GM04504 (cell line): ENCODE measurements at regions not wholly inside any gene's neighbourhood (a gene's known extent, or its start where the extent isn't known, plus 50 kb on each side); places are given as distances from the start of the nearest gene placed in this dataset.
"Not testable (repeated sequence)": the region's sequence is repeated elsewhere in the genome, so short reads cannot be mapped to it uniquely, and the experiment has no call there.

Experiments
- DNase-seq: peaks from one replicate; pipeline ENCODE4 v3.0.0-alpha.2; 2012; ENCODE audit warnings: low read depth

DNA sequence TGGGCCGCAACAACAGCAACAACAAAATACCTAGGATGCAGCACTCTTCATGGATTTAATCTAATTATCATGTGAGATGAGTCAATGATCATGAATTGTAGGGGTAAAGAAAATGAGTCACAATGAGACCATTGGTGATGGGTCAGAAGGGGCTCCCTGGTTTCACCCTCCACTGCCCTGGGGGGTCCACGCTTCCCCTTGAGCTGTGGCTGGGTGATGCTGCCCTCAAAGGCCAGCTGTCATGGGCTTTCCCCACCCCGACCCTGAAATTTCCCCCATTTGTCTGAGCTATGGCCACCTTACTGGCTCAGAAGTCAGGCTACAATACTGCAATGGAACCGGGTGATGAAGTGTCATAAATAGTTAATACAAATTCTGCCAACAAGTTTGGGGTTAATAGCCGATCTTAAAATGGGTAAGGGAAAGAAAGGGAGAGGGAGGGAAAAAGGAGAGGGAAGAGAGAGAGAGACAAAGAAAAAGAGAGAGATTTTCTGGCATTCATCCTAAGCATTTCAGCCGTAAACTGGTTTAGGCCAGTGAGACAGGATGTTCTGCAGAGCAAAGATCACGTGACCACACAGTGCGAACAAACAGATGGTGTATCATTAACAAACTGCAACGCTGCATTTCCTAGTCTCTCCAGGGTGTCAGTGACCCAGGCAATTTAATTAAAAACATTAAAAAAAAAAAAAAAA is 143.4 kb upstream of the ERRFI1 start:
- peak; percentile 63 for DNase-seq

DNA sequence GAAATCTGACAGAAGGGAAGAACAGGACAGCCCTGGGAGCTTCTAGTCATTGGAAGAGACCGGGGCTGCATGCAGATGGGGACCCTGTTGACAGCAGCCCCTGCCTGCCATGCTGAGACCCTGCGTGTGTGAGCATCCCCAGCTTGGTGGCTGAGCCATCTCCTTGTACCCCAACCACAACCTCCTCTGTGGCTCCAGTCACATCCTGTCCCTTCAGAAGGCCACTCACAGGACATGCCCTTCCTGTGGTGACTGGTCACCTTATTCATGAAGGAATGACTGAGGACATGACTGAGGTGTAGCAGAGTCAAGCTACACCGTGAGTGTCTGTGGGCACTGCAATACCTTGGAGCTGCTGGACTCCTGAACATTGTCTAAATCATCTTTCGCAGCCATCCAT is 141.8 kb upstream of the ERRFI1 start:
- no peak for DNase-seq

DNA sequence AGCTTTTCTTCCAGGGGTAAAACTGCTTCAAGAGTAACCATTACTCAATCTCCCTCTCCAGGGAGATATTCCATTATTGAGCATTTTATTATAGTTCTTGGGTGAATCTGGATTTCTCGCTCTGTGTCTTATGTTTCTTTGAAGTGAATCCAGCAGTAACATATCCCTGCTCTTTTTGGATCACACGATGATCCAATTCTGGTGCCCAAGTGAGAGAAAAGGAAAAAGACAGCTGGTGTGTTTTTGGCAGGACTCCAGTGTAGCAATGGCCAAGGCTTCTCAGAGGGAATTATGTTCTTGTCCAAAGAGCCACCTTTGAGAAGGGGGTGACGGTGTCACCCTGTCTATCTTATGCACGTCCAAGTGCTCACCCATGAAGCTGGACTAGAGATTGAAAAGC is 140.3 kb upstream of the ERRFI1 start:
- DNase-seq: no peak

DNA sequence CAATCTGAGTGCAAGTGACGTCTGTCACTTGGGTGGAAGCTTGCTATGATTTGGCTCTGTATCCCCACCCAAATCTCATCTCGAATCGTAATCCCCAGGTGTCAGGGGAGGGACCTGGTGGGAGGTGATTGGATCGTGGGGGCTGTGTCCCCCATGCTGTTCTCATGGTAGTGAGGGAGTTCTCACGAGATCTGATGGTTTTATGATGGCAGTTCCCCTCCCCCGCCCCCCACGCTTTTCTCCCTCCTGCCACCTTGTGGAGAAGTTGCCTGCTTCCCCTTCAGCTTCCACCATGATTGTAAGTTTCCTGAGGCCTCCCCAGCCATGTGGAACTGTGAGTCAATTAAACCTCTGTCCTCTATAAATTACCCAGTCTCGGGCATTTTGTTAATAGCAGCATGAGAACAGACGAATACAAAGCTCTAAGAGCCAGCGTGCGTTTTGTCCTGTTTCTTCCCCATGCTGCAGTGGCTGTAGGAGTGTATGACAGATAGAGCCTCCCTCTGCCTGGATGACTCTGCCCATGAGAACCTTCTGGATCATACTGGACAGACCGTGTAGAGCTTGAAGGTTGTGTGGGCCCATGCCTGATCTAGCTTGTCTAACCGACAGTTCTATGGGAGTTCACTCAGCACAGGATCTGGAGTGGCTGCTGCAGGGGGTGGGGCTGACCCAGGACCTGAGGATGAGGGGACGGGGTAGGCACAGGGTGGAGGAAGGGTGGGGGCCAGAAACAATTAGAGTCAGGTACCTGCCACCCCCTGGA is 139.7 kb upstream of the ERRFI1 start:
- DNase-seq: no peak

DNA sequence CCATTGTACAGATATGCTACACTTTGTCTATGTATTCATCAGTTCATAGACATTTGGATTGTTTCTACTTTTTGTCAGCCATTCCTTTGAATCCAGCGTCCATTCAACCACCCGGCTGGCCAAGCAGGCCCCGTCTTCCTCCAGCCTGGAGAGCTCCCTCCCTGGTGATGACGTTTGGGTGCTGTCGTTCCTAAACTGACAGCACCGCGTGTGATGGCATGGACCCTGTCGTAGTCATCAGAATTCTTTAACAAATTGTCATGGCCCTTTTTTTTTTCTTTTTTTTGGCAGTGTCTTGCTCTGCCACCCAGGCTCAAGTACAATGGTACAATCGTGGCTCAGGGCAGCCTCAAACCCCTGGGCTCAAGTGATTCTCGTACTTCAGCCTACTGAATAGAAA is 138.6 kb upstream of the ERRFI1 start:
- no peak for DNase-seq

DNA sequence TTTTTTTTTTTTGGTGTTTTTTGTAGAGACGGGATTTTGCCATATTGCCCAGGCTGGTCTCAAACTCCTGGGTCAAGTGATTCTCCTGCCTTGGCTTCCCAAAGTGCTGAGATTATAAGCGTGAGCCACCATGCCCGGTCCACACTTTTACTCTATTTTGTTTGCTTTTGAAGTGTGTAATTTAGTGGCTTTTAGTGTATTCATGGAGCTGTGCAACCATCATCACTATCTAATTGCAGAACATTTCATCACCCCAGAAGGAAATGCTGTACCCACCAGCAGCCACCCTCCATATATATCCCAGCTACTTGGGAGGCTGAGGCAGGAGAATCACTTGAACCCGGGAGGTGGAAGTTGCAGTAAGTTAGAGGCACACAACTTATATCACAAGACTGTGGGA is 136.9 kb upstream of the ERRFI1 start:
- no peak for DNase-seq

DNA sequence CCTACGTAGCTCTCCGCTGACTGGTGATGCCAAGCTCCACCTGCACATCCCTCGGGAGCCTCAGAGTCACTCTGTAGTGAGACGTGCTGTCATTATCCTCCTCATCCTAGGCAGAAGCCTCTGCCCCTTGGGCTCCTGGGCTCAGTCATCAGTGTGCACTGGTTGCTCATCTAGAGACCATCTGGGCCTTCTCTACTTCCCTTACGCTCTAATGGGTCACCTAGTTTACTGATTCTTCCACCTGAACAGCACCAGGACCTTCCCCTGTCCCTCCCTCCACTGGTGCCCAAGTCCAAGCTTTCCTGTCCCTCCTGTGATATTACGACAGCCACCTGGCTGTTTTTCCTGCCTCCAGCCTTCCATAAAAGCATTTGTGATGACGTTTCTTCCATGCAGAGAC is 136.1 kb upstream of the ERRFI1 start:
- no peak for DNase-seq

DNA sequence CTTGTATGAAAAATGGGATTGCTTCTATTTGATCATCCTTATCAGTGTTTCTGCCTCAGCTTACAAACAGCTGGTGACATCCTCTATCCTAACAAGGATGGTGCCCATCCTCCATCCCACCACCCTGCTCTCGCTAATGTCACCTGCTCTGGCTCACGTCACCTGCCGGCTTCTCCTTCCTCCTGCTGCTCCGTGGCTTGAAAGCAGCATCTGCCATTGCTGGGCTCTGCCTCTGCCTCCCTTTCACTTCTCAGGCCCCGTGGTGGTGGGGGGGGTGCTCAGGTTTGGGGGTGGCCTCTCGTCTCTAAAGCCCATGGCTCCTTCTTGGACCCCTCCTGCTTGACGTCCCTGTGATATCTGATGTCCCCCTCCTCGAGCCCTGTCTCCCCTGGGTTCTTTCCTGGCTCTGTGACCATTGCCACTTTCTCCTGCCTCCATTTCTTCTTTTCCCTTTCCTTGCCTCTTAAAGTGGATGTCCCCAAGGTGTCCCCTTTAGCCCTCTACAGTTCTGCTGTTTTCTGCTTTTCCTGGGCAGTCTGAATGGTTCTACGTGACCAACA is 135.5 kb upstream of the ERRFI1 start:
- no peak for DNase-seq

DNA sequence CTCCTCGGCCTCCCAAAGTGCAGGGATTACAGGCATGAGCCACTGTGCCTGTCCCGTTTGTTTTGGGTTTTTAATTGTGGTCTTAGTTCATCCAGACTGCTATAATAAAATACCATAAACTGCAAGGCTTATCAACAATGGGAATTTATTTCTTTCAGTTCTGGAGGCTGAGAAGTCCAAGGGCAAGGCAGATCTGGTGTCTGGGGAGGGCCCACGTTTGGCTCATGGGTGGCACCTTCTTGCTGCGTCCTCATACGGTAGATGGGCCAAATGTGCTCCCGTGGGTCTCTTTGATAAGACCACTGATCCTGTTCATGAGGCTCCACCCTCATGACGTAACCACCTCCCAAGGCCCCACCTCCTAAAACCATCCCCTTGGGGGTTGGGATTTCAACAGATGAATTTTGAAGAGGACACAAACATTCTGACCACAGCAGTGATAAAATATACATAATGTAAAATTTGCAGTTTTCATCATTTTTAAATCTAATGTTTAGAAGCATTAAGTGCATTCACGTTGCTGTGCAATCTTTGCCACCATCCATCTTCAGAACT is 133.4 kb upstream of the ERRFI1 start:
- DNase-seq: no peak

DNA sequence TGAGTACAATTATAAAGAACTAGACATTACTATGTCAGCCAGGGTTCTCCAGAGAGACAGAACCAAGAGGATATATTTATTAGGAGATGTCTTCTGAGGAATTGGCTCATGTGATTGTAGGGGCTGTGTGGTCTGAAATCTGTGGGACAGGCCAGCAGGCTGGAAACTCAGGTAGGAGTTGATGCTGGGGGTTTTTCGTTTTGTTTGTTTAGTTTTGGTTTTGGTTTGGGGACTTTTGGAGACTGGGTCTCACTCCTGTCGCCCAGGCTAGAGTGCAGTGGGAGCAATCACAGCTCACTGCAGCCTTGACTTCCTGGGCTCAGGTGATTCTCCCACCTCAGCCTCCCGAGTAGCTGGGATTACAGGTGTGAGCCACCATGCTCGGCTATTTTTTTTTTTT is 132.9 kb upstream of the ERRFI1 start:
- DNase-seq: no peak

DNA sequence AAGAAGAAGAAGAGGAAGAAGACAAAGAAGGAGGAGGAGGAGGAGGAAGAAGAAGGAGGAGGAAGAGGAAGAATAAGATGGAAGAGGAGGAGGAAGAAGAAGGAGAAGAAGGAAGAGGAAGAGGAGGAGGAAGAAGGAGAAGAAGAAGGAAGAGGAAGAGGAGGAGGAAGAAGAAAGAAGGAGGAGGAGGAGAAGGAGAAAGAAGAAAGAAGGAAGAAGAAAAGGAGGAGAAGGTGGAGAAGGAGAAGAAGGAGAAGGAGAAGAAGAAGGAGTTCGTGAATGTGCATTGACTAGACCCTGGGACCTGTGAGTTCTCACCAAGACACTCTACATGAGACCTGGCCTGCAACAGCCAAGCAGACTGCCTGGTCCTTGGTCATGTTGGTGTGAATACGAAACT is 131.7 kb upstream of the ERRFI1 start:
- no peak for DNase-seq

DNA sequence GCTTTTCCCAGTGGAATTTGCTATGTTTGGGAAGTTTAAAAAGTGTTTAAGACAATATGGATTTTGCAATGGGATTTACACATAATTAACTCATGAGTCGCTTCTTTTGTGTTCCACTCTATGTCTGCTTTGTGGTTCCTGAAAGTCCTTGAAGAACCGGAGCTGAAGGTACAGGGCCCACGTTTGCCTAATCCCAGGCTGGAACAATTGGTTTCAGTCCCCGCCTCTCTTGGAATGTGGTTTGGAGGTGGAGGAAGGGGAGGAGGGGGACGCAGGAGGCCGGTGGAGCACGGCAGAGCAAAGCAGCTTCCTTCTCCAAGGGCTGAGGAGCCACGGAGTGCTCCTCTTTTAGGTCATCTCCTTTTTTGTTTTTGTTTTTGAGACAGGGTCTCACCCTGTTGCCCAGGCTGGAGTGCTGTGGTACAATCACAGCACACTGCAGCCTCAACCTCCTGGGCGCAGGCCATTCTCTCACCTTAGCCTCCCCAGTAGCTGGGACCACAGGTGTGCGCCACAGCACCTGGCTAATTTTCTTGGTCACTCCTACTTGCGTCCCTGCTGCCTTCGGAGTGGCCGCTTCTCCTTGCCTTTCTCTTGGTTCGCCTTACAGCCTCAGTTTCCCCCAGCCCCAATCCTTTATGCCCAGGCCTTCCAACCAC is 129.5 kb upstream of the ERRFI1 start:
- no peak for DNase-seq

DNA sequence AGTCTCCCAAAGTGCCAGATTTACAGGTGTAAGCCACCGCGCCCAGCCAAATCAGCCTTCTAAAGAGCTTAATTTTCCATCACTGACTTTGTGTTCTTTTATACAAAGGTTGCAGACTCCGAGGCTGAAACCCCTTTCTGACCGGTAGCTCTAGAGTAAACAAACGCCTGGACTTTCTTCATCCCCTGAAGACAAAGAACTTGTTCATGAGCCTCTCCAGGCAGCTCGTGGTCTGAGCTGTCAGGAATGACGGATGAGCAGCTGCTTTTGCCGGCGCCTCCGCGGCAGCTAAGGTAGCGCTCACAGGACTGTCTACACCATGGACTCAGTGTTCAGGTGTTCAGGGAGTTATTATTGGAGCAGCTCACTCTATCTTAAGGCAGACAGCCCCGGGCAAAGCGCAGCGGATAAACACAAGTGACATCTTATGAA is 128.5 kb upstream of the ERRFI1 start:
- DNase-seq: no peak

DNA sequence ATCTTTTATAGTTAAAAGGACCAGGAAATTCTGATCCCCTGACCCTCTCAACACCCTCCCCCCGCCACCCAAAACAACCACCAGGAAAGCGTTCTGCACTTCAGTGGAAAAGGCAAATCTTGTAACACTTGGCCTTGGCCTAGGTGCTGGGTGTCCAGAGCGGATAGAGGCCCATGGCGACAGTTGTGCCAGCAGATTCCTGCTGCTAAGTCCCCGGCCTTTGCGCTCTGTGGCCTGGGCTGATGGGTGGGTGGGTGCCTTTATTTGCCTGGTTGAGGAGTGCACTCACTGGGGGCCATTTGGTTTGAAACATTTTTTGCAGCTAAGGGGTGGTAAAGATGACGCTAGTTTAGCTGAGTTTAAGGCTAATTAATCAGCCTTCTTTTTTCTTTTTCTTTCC is 127.9 kb upstream of the ERRFI1 start:
- no peak for DNase-seq

DNA sequence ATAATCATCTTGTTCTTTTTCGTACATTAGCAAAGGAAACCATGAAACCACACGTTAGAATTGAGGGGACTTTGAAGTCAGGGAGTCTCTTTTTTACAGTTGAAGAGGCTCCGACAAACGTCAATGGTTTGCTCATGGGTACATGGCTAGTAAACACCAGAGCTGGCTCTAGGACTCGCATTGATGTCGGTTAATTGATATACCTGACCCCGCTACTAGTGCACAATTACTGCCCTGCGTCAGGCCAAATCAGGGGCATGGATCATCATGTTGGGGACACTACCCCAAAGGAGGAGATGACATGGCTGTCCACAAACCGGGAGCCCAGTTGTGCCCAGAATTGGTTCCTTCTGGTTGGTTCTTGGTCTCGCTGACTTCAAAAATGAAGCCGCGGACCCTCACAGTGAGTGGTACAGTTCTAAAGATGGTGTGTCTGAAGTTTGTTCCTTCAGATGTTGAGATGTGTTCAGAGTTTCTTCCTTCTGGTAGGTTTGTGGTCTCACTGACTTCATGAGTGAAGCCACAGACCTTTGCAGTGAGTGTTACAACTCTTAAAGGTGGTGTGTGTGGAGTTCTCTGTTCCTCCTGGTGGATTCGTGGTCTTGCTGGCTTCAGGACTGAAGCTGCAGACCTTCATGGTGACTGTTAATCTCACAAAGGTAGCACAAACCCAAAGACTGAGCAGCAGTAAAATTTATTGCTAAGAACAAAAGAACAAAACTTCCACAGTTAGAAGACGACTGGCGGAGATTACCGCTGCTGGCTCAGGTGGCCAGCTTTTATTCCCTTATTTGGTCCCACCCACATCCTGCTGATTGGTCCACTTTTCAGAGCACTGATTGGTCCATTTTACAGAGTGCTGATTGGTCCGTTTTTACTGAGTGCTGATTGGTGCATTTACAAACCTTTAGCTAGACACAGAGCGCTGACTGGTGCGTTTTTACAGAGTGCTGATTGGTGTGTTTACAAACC is 126.9 kb upstream of the ERRFI1 start:
- no peak for DNase-seq

DNA sequence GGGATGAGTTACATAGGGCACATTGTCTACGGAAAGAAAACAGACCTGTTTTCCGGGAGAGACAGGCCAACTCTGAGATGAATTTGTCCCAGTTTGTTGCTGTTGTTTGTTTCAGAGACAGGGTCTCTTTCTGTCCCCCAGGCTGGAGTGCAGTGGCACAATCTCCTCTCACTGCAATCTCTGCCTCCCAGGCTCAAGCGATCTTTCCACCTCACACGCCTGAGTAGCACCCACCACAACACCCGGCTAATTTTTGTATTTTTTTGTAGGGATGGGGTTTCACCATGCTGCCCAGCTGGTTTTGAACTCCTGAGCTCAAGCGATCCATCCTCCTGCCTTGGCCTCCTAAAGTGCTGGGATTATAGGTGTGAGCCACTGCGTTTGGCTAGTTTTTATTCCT is 125.5 kb upstream of the ERRFI1 start:
- DNase-seq: no peak

DNA sequence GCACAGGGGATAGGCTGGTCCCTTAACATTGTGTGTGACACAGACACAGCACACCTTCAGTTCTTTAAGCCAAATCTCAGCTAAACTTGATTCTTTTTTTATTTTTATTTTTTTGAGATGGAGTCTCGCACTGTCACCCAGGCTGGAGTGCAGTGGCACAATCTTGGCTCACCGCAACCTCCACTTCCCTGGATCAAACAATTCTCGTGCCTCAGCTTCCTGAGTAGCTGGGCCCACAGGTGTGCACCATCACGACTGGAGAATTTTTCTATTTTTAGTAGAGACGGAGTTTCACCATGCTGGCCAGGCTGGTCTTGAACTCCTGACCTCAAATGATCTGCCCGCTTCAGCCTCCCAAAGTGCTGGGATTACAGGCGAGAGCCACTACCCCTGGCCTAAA is 123.6 kb upstream of the ERRFI1 start:
- DNase-seq: not testable (repeated sequence)

DNA sequence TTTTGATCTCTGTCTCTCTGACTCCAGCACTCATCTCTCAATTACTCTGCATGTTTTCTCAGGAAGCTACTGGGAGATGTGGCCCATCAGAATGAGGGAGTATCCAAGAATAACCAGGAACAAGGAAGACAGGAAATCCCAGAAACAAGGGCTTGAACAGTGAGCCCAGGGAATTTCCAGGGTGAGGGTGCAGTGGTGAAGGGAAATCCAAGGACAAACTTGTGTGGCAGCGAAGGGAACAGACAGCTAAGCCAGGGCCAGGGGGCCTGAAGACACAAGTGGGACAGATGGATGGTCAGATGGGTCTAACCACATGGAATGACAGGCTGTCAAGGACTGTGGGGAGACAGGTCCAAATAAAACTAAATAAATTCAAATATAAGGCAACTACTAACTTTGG is 121.8 kb upstream of the ERRFI1 start:
- no peak for DNase-seq

DNA sequence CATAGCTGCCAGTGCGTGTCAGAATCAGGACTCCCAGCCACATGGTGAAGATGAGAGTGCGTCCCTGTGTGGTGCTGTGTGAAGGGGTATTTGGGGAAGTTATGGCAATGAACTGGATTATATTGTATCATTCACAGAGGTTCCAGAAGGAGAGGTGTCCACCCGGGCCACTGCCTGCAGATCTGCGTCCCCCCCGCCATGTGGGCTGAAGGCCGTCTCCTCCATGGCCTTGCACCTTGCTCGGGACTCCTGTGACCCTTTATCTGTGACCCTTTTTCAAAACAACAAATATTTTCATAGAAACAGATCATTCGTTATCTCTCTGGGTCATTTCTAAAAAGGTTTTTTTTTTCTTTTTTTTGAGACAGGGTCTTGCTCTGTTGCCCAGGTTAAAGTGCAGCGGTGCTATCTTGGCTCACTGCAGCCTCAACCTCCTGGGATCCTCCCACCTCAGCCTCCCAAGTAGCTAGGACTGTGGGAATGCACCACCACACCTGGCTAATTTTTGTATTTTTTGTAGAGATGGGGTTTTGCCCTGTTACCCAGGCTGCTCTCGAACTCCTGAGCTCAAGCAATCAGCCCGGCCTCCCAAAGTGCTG is 120.2 kb upstream of the ERRFI1 start:
- DNase-seq: no peak

DNA sequence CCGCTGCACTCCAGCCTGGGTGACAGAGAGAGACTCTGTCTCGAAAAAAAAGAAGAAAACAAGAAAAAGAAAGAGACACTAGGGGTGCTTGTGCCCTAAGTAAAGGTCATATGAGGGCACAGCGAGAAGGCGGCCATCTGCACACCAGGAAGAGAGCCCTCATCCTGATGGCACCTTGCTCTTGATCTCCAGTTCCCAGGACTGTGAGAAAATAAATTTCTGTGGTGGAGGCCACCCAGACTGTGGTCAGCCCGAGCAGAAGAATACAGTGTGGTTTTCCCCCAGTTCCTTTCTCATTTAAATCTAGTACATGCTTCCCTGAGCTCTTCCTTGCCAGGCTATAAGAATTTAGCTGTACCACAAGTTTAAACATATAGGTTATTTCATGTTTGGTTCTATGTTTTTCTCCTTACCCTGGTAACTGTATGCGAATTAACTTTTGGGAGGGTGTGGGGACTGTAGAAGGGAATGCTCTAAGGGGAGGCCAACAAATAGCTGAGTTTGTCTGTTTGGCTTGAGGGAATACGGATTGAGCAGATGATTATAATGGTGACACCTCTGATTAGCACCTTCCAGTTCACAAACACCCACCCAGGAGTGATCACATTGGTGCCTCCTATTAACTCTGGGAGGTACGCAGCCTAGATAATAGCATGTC is 119.6 kb upstream of the ERRFI1 start:
- DNase-seq: no peak

DNA sequence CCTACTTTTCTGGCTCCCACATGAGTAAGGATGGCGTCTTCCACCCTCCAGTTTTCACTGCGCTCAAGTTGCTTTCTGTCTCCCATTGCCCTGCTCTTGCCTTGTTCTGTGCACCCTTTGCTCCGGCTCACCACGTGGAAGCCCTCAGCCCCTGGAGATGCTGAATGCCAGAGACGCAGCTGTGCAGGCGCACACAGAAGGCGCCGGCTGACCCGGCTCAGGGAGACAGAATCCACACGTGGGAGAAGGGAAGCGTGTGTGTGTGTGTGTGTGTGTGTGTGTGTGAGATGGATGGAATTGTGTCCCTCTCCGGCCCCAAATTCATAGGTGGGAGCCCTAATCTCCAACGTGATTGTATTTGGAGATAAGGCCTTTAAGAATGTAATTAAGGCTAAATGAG is 118.2 kb upstream of the ERRFI1 start:
- no peak for DNase-seq
